ENCODE measurements at regions not wholly inside any gene's neighbourhood (a gene's known extent, or its start where the extent isn't known, plus 50 kb on each side); places are given as distances from the start of the nearest gene placed in this dataset.

DNA sequence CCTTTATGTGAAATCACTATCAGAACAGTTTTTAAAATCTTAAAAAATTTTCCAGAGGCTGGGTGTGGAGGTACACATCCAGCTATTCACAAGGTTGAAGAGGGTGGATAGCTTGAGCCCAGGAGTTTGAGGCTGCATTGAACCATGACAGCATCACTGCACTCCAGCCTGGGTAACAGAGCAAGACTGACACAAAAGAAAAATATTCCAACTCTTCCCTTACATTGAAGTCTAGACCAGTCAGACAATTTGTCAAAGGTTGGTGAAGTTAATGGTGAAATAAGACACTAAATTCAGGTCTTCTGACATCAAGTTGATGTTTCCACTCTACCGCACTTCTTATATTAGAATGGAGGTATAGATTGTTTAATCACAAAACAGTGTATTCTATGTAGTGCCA lies 52.8 kb downstream of the HYCC2 start:
- 98 to 100% (median 100%) methylated on average over 1 of the region's 1 CpG for WGBS, 3 donors
- DNase-seq: no peak
- Histone ChIP-seq H3K9me3 (no peaks in the 10 kb centered on the region), H3K27ac (no peak overlapping the region), H3K27me3 (ENCODE audit: insufficient read depth in 3 of 3, low read length in 2 of 3) (no peaks in the 10 kb centered on the region), H3K36me3 (ENCODE audit: insufficient read depth in 1 of 2, low read depth in 1 of 2) (peaks cover 4 to 78% of the 10 kb centered on the region in 2 donors), H3K4me1 (no peaks in the 10 kb centered on the region), H3K4me3 (no peak overlapping the region)
- ATAC-seq: no peak
- intact Hi-C loops (cut with DNase I): no loop called here
- TF ChIP-seq, protein P1, sequence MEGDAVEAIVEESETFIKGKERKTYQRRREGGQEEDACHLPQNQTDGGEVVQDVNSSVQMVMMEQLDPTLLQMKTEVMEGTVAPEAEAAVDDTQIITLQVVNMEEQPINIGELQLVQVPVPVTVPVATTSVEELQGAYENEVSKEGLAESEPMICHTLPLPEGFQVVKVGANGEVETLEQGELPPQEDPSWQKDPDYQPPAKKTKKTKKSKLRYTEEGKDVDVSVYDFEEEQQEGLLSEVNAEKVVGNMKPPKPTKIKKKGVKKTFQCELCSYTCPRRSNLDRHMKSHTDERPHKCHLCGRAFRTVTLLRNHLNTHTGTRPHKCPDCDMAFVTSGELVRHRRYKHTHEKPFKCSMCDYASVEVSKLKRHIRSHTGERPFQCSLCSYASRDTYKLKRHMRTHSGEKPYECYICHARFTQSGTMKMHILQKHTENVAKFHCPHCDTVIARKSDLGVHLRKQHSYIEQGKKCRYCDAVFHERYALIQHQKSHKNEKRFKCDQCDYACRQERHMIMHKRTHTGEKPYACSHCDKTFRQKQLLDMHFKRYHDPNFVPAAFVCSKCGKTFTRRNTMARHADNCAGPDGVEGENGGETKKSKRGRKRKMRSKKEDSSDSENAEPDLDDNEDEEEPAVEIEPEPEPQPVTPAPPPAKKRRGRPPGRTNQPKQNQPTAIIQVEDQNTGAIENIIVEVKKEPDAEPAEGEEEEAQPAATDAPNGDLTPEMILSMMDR (IDR thresholded peaks at IDR 0.05): no peak

DNA sequence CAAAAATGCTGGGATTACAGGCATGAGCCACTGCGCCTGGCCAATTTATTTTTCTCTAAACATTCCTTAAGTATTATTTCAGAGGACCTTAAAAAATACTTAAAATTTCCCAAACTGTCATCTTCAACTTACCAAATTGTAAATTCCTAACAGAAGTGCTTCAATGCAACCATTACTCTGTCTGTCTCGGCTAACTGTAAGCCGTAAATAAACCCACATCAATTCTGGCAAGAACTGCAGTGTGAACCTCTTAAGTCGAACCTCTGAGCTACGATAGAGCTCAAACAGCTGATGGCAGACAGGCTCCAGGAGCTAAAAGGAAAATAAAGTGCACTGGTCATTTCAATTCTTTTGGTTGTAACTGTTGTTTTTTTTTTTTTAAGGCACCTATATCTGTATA lies 53.4 kb upstream of the ORC2 start:
- WGBS, 3 donors: 82 to 90% (median 84%) methylated on average over 5 of the region's 5 CpGs
- TF ChIP-seq, protein P1 (IDR thresholded peaks at IDR 0.05): no peak
- intact Hi-C loops (cut with DNase I): no loop called here
- no peaks in the 10 kb centered on the region for H3K9me3 ChIP-seq
- H3K36me3 ChIP-seq (ENCODE audit: insufficient read depth in 1 of 2, low read depth in 1 of 2): peaks cover 2 to 73% of the 10 kb centered on the region in 2 donors
- no peaks in the 10 kb centered on the region for H3K27me3 ChIP-seq (ENCODE audit: insufficient read depth in 3 of 3, low read length in 2 of 3)
- DNase-seq (no peak), ATAC-seq (no peak)
- H3K27ac ChIP-seq: no peak overlapping the region
- H3K4me3 ChIP-seq: no peak overlapping the region
- H3K4me1 ChIP-seq: no peaks in the 10 kb centered on the region
